Muscle of arm (tissue), 1 donor: ENCODE measurements at regions not wholly inside any gene's neighbourhood (a gene's known extent, or its start where the extent isn't known, plus 50 kb on each side); places are given as distances from the start of the nearest gene placed in this dataset.
A peak's percentile ranks its signal among the peaks of the same experiment; 100 is the strongest.
"Not testable (repeated sequence)": the region's sequence is repeated elsewhere in the genome, so short reads cannot be mapped to it uniquely, and the experiment has no call there.

Experiments used
- DNase-seq: peaks from one replicate; pipeline ENCODE4 v3.0.0-alpha.2; 2013

GRCh38 chr13:21879263-21879914 lies 208.5 kb downstream of the FGF9 start:
- no peak for DNase-seq

GRCh38 chr13:21882766-21883165 lies 211.9 kb downstream of the FGF9 start:
- no peak for DNase-seq

- DNase-seq: no peak
Measured at GRCh38 chr13:21883713-21884112, 212.8 kb downstream of the FGF9 start.

GRCh38 chr13:21884299-21884909 lies 213.5 kb downstream of the FGF9 start:
- DNase-seq: peak; percentile 24

GRCh38 chr13:21884965-21885567 lies 214.2 kb downstream of the FGF9 start:
- no peak for DNase-seq

- no peak for DNase-seq
Measured at GRCh38 chr13:21885714-21886224, 214.9 kb downstream of the FGF9 start.

- no peak for DNase-seq
Measured at GRCh38 chr13:21889651-21890050, 218.8 kb downstream of the FGF9 start.

- not testable (repeated sequence) for DNase-seq
Measured at GRCh38 chr13:21890220-21890619, 219.3 kb downstream of the FGF9 start.

- no peak for DNase-seq
Measured at GRCh38 chr13:21894091-21894490, 223.2 kb downstream of the FGF9 start.

- no peak for DNase-seq
Measured at GRCh38 chr13:21894703-21895699, 224.1 kb downstream of the FGF9 start.

GRCh38 chr13:21895779-21896178 lies 224.9 kb downstream of the FGF9 start:
- DNase-seq: no peak

- DNase-seq: peak; percentile 45
Measured at GRCh38 chr13:21897161-21897560, 226.3 kb downstream of the FGF9 start.

GRCh38 chr13:21898459-21898858 lies 227.6 kb downstream of the FGF9 start:
- no peak for DNase-seq

GRCh38 chr13:21898945-21899344 lies 228.1 kb downstream of the FGF9 start:
- no peak for DNase-seq

- no peak for DNase-seq
Measured at GRCh38 chr13:21901336-21901735, 230.5 kb downstream of the FGF9 start.

- DNase-seq: peak; percentile 37
Measured at GRCh38 chr13:21901811-21902708, 231.2 kb downstream of the FGF9 start.

GRCh38 chr13:21902709-21903098 lies 231.8 kb downstream of the FGF9 start:
- no peak for DNase-seq

GRCh38 chr13:21905486-21905885 lies 234.6 kb downstream of the FGF9 start:
- peak; percentile 31 for DNase-seq

- no peak for DNase-seq
Measured at GRCh38 chr13:21909331-21909730, 238.5 kb downstream of the FGF9 start.

GRCh38 chr13:21910546-21910945 lies 239.7 kb downstream of the FGF9 start:
- DNase-seq: no peak
